Right atrium auricular region (tissue), 2 donors: ENCODE measurements at regions not wholly inside any gene's neighbourhood (a gene's known extent, or its start where the extent isn't known, plus 50 kb on each side); places are given as distances from the start of the nearest gene placed in this dataset.

Source experiments
- DNase-seq: peaks from one replicate; pipeline ENCODE4 v3.0.0-alpha.2; 2019; ENCODE audit warnings: low spot score
- H3K27ac ChIP-seq, 2 donors: fragments of 200-600 bp; sonication (generic); 1 replicate in 1 of 2; 2 replicates in 1 of 2; pipeline ENCODE4 v1.5.1; 2016 to 2019
- H3K27me3 ChIP-seq, 2 donors: fragments of 200-600 bp; sonication (generic); one replicate each; pipeline versions ENCODE4 v1.5.1 to v1.6.0; 2017 to 2019
- H3K36me3 ChIP-seq: fragments of 200-600 bp; sonication (generic); one replicate; pipeline ENCODE4 v1.5.1; 2016
- H3K4me1 ChIP-seq, 2 donors: fragments of 200-600 bp; sonication (generic); one replicate each; pipeline versions ENCODE4 v1.5.1 to v1.6.0; 2017 to 2019
- H3K4me3 ChIP-seq, 2 donors: fragments of 200-600 bp; sonication (generic); 1 replicate in 1 of 2; 2 replicates in 1 of 2; pipeline ENCODE4 v1.5.1; 2017 to 2019; ENCODE audit warnings: mild to moderate bottlenecking in 1 of 2, moderate library complexity in 1 of 2
- H3K9me3 ChIP-seq, 2 donors: fragments of 200-600 bp; sonication (generic); one replicate each; pipeline ENCODE4 v1.5.1; 2019
- TF ChIP-seq, protein P1 (sequence below), 2 donors: fragments of 200-600 bp; sonication (generic); IDR thresholded peaks; one replicate each; pipeline ENCODE4 v1.5.1; 2019; ENCODE audit warnings: antibody characterized with exemption in 2 of 2

DNA sequence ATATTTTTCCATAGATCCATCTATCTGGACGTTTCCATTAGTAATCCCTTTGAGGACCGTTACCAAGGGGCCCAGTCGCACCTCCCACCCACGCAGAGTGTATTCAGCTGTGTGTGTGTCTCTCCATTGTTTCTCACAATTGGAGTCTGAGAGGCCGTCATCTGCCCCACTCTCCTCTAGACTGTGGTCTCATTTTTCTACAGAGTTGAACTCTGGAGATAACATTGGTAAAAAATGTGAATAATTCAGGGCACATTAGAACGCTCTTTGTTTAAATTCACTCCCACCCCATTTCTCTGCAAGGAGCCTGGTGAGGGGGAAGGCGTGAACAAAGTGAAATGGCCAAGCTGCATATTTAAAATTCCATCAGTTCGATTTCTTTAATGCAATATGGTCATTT, 333.1 kb upstream of the MAF start:
- Histone ChIP-seq H3K4me1 (no peaks in the 10 kb centered on the region), H3K27ac (no peak overlapping the region), H3K4me3 (no peak overlapping the region), H3K9me3 (no peaks in the 10 kb centered on the region), H3K36me3 (no peaks in the 10 kb centered on the region), H3K27me3 (no peaks in the 10 kb centered on the region)
- TF ChIP-seq, protein P1, sequence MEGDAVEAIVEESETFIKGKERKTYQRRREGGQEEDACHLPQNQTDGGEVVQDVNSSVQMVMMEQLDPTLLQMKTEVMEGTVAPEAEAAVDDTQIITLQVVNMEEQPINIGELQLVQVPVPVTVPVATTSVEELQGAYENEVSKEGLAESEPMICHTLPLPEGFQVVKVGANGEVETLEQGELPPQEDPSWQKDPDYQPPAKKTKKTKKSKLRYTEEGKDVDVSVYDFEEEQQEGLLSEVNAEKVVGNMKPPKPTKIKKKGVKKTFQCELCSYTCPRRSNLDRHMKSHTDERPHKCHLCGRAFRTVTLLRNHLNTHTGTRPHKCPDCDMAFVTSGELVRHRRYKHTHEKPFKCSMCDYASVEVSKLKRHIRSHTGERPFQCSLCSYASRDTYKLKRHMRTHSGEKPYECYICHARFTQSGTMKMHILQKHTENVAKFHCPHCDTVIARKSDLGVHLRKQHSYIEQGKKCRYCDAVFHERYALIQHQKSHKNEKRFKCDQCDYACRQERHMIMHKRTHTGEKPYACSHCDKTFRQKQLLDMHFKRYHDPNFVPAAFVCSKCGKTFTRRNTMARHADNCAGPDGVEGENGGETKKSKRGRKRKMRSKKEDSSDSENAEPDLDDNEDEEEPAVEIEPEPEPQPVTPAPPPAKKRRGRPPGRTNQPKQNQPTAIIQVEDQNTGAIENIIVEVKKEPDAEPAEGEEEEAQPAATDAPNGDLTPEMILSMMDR (IDR thresholded peaks at IDR 0.05), result no peak
- no peak for DNase-seq

DNA sequence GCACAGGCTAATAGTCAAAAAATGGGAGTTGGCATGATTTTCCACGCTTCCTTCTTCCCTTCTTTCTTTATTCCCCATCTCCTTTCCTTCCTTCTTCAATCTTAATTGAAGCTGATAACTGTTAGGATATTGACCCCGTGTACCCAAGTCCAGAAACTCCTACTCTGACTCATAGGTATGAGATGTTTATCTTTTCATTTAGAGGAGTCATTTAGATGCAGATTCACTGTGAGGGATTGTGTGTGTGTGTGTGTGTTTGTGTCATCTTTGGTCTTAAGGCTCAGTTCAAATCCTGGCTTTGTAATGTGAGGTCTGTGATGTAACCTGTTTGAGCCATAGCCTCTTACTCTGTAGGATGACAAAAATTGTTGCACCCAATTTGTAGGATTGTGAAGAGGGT, 332.0 kb upstream of the MAF start:
- H3K4me1 ChIP-seq, result no peaks in the 10 kb centered on the region
- no peak overlapping the region for H3K4me3 ChIP-seq
- no peak for DNase-seq
- H3K27me3 ChIP-seq, result no peaks in the 10 kb centered on the region
- H3K36me3 ChIP-seq, result no peaks in the 10 kb centered on the region
- H3K27ac ChIP-seq, result no peak overlapping the region
- no peaks in the 10 kb centered on the region for H3K9me3 ChIP-seq
- TF ChIP-seq, protein P1 (IDR thresholded peaks at IDR 0.05), result no peak

DNA sequence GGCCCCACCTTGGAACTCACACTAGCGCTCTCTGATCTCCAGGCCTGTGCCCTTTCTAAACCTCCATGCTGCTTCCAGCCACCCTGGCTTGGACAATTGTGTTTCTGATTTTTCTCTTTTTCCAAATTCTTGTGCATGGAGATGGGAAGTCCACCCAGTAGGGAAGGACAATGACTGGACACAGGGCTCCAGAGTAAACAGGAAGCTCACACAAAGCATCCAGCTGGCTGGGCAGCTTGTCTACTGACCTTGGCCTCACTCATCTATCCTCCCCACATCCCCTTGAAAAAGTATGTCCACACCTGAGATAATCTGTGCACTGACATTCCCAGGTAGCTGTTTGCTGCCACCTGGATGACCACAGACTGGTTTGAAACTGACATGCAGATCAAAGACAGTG, 331.2 kb upstream of the MAF start:
- Histone ChIP-seq H3K4me3 (no peak overlapping the region), H3K27me3 (no peaks in the 10 kb centered on the region), H3K4me1 (no peaks in the 10 kb centered on the region), H3K9me3 (no peaks in the 10 kb centered on the region), H3K27ac (no peak overlapping the region), H3K36me3 (no peaks in the 10 kb centered on the region)
- TF ChIP-seq, protein P1 (IDR thresholded peaks at IDR 0.05), result no peak
- no peak for DNase-seq

DNA sequence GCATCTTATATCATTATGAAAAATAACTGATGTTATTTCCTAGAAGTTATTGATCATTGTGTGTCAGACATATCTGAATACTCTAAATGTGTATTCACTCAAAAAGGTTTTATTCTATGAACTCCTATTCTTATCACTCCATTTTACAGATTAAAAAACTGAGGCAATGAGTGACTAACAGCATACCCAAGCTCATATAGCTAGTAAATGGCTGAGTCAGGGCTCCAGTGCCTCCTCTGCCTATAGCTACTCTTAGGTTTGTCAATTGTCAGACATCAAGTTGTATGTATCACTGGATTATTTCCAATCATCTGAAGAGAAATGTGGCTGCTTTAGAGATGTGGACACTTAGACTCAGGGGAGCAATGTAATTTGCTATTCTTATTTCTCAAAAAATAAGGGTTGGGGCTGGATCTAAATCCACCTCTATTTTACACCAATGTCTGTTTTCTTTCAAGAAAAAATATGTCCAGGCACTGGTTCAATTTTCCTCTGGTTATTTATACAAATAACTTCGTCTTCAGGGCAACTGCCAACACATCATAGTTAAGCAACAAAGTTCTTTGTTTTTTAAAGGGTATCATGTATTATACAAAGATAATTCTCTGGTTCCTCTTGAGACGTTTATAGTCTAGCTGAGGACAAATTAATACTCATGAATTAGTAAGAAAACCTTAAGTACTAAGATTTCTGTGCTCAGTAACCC, 328.9 kb upstream of the MAF start:
- H3K9me3 ChIP-seq, result no peaks in the 10 kb centered on the region
- DNase-seq, result no peak
- TF ChIP-seq, protein P1 (IDR thresholded peaks at IDR 0.05), result no peak
- H3K4me3 ChIP-seq, result no peak overlapping the region
- no peak overlapping the region for H3K27ac ChIP-seq
- no peaks in the 10 kb centered on the region for H3K36me3 ChIP-seq
- no peaks in the 10 kb centered on the region for H3K4me1 ChIP-seq
- H3K27me3 ChIP-seq, result no peaks in the 10 kb centered on the region

DNA sequence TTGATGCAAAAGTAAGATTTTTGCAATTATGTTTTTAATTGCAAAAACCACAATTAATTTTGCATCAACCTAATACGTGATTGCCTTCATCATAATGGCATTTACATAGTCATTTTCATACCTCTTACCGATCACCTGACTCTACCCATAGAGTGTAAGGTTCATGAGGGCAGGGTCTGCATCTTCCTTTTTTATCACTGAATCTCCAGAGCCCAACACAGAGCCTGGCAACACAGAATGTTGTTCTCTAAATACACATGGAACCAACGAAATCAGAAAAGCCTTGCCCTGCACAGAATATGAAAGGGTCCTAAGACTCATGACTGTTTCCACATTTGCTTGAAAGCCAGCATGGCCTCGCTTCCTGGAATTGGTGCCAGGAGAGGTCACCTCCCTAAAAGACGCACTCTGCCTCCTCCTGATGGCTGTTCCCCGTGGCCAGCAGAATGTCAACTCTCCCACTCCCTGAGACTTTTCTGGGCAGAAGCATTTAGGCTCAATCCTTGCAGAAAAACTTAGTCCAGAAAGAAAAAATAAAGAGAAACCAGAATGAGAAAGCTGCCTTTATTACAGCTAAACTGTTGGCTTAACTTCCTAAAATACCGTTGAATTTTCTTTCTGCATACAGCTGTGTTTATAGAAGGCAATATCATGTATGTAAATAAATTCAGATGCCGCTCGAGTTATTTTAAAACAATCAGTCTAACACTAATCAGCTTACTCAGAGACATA, 327.8 kb upstream of the MAF start:
- Histone ChIP-seq H3K9me3 (no peaks in the 10 kb centered on the region), H3K4me1 (no peaks in the 10 kb centered on the region), H3K27me3 (no peaks in the 10 kb centered on the region), H3K27ac (no peak overlapping the region), H3K4me3 (no peak overlapping the region), H3K36me3 (no peaks in the 10 kb centered on the region)
- TF ChIP-seq, protein P1 (IDR thresholded peaks at IDR 0.05), result no peak
- DNase-seq, result no peak
